ENCODE measurements at regions not wholly inside any gene's neighbourhood (a gene's known extent, or its start where the extent isn't known, plus 50 kb on each side); places are given as distances from the start of the nearest gene placed in this dataset.

- no peak for DNase-seq (ENCODE audit: low read depth)
Observed at GRCh38 chr22:49236541-49237075, 591.1 kb downstream of the BRD1 start.

- DNase-seq (ENCODE audit: low read depth) = no peak
Observed at GRCh38 chr22:49235463-49236300, 592.0 kb downstream of the BRD1 start.

- no peak for DNase-seq (ENCODE audit: low read depth)
Observed at GRCh38 chr22:49234459-49234858, 593.2 kb downstream of the BRD1 start.

- DNase-seq (ENCODE audit: low read depth) = no peak
Observed at GRCh38 chr22:49233507-49234100, 594.1 kb downstream of the BRD1 start.

GRCh38 chr22:49232319-49233067 is 595.2 kb downstream of the BRD1 start:
- no peak for DNase-seq (ENCODE audit: low read depth)

GRCh38 chr22:49230194-49230577 is 597.5 kb downstream of the BRD1 start:
- no peak for DNase-seq (ENCODE audit: low read depth)

- DNase-seq (ENCODE audit: low read depth) = no peak
Observed at GRCh38 chr22:49229483-49230193, 598.0 kb downstream of the BRD1 start.

GRCh38 chr22:49228431-49229037 is 599.1 kb downstream of the BRD1 start:
- DNase-seq (ENCODE audit: low read depth) = no peak

GRCh38 chr22:49227670-49228069 is 600.0 kb downstream of the BRD1 start:
- no peak for DNase-seq (ENCODE audit: low read depth)

- no peak for DNase-seq (ENCODE audit: low read depth)
Observed at GRCh38 chr22:49226096-49226495, 601.6 kb downstream of the BRD1 start.

GRCh38 chr22:49224243-49224642 is 603.4 kb downstream of the BRD1 start:
- DNase-seq (ENCODE audit: low read depth) = no peak

GRCh38 chr22:49218142-49218541 is 609.5 kb downstream of the BRD1 start:
- no peak for DNase-seq (ENCODE audit: low read depth)

GRCh38 chr22:49216579-49216978 is 611.1 kb downstream of the BRD1 start:
- DNase-seq (ENCODE audit: low read depth) = no peak

- DNase-seq (ENCODE audit: low read depth) = no peak
Observed at GRCh38 chr22:49215840-49216239, 611.8 kb downstream of the BRD1 start.

- no peak for DNase-seq (ENCODE audit: low read depth)
Observed at GRCh38 chr22:49214976-49215375, 612.7 kb downstream of the BRD1 start.

GRCh38 chr22:49213731-49214352 is 613.8 kb downstream of the BRD1 start:
- DNase-seq (ENCODE audit: low read depth) = no peak

- no peak for DNase-seq (ENCODE audit: low read depth)
Observed at GRCh38 chr22:49212466-49212865, 615.2 kb downstream of the BRD1 start.

GRCh38 chr22:49212002-49212401 is 615.7 kb downstream of the BRD1 start:
- no peak for DNase-seq (ENCODE audit: low read depth)

- no peak for DNase-seq (ENCODE audit: low read depth)
Observed at GRCh38 chr22:49211176-49211575, 616.5 kb downstream of the BRD1 start.

GRCh38 chr22:49210606-49211005 is 617.1 kb downstream of the BRD1 start:
- no peak for DNase-seq (ENCODE audit: low read depth)
